H54 (cell line): ENCODE measurements at regions not wholly inside any gene's neighbourhood (a gene's known extent, or its start where the extent isn't known, plus 50 kb on each side); places are given as distances from the start of the nearest gene placed in this dataset.

Experiments used
- DNase-seq: peaks from one replicate; pipeline ENCODE4 v3.0.0; 2011; ENCODE audit warnings: low spot score, mixed read lengths; ENCODE audit not compliant: insufficient read length
- FAIRE-seq: peaks from 3 replicates; lab custom pipeline; 2011; peaks lifted over from hg19 to GRCh38; lab: Jason Lieb, UNC
- POLR2A ChIP-seq: IDR thresholded peaks from 2 replicates; pipeline ENCODE4 v1.6.1; 2011; ENCODE audit warnings: low read depth, mild to moderate bottlenecking, low read length

GRCh38 chr3:94420931-94421330 lies 358.1 kb downstream of the NSUN3 start:
- FAIRE-seq (no peak), DNase-seq (no peak)

GRCh38 chr3:94423578-94423977 lies 360.7 kb downstream of the NSUN3 start:
- TF ChIP-seq POLR2A = no peak
- FAIRE-seq = no peak
- DNase-seq = no peak

More at GRCh38 chr3:94420931-94421330, 358.1 kb downstream of the NSUN3 start:
- no peak for TF ChIP-seq POLR2A

GRCh38 chr3:94429517-94429916 lies 366.7 kb downstream of the NSUN3 start:
- TF ChIP-seq POLR2A = no peak
- FAIRE-seq (no peak), DNase-seq (no peak)

- TF ChIP-seq POLR2A = no peak
- no peak for DNase-seq
- FAIRE-seq = no peak
These were observed 369.2 kb downstream of the NSUN3 start for GRCh38 chr3:94431876-94432570.

- FAIRE-seq (peak; percentile 30), DNase-seq (no peak)
- no peak for TF ChIP-seq POLR2A
These were observed 370.9 kb downstream of the NSUN3 start for GRCh38 chr3:94433811-94434210.

GRCh38 chr3:94440767-94441493 lies 378.1 kb downstream of the NSUN3 start:
- FAIRE-seq (peak; percentile 96), DNase-seq (peak; percentile 23)
- TF ChIP-seq POLR2A = no peak

- no peak for TF ChIP-seq POLR2A
- FAIRE-seq (no peak), DNase-seq (no peak)
These were observed 378.6 kb downstream of the NSUN3 start for GRCh38 chr3:94441494-94441847.

- TF ChIP-seq POLR2A = no peak
- DNase-seq (no peak), FAIRE-seq (no peak)
These were observed 391.0 kb downstream of the NSUN3 start for GRCh38 chr3:94453864-94454263.

- DNase-seq = no peak
- FAIRE-seq = no peak
- no peak for TF ChIP-seq POLR2A
These were observed 396.3 kb downstream of the NSUN3 start for GRCh38 chr3:94459167-94459566.

- no peak for TF ChIP-seq POLR2A
- FAIRE-seq = no peak
These were observed 398.1 kb downstream of the NSUN3 start for GRCh38 chr3:94460931-94461330.

GRCh38 chr3:94462931-94463330 lies 400.1 kb downstream of the NSUN3 start:
- TF ChIP-seq POLR2A = no peak
- no peak for FAIRE-seq
- no peak for DNase-seq

More at GRCh38 chr3:94460931-94461330, 398.1 kb downstream of the NSUN3 start:
- no peak for DNase-seq

- no peak for TF ChIP-seq POLR2A
- FAIRE-seq (no peak), DNase-seq (no peak)
These were observed 409.6 kb downstream of the NSUN3 start for GRCh38 chr3:94472511-94472910.

- FAIRE-seq (no peak), DNase-seq (no peak)
- no peak for TF ChIP-seq POLR2A
These were observed 418.5 kb downstream of the NSUN3 start for GRCh38 chr3:94481226-94481898.

- DNase-seq = no peak
- TF ChIP-seq POLR2A = no peak
- no peak for FAIRE-seq
These were observed 419.8 kb downstream of the NSUN3 start for GRCh38 chr3:94482686-94483085.
